ENCODE measurements at regions not wholly inside any gene's neighbourhood (a gene's known extent, or its start where the extent isn't known, plus 50 kb on each side); places are given as distances from the start of the nearest gene placed in this dataset.

- TF ChIP-seq ZNF70 (CRISPR knock-in tag; IDR thresholded peaks at IDR 0.05) (no peak), PATZ1 (CRISPR knock-in tag; IDR thresholded peaks at IDR 0.05; ENCODE audit: borderline replicate concordance) (no peak)
- TF ChIP-seq, protein P1, sequence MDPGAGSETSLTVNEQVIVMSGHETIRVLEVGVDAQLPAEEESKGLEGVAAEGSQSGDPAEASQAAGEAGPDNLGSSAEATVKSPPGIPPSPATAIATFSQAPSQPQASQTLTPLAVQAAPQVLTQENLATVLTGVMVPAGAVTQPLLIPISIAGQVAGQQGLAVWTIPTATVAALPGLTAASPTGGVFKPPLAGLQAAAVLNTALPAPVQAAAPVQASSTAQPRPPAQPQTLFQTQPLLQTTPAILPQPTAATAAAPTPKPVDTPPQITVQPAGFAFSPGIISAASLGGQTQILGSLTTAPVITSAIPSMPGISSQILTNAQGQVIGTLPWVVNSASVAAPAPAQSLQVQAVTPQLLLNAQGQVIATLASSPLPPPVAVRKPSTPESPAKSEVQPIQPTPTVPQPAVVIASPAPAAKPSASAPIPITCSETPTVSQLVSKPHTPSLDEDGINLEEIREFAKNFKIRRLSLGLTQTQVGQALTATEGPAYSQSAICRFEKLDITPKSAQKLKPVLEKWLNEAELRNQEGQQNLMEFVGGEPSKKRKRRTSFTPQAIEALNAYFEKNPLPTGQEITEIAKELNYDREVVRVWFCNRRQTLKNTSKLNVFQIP (CRISPR knock-in tag; IDR thresholded peaks at IDR 0.05; ENCODE audit: borderline replicate concordance, low read depth), result no peak
These were observed 528.3 kb downstream of the CD83 start for GRCh38 chr6:14645841-14646240.
